HFF-Myc (cell line): ENCODE measurements at regions not wholly inside any gene's neighbourhood (a gene's known extent, or its start where the extent isn't known, plus 50 kb on each side); places are given as distances from the start of the nearest gene placed in this dataset.

Source experiments
- DNase-seq: peaks from one replicate; pipeline ENCODE4 v3.0.0-alpha.2; 2011; ENCODE audit warnings: low read depth; ENCODE audit errors: extremely low read depth
- H3K4me3 ChIP-seq: replicated peaks from 2 replicates; pipeline ENCODE4 v1.5.1; 2011; ENCODE audit warnings: low read depth, mild to moderate bottlenecking, control low read depth, low read length
- CTCF ChIP-seq: IDR thresholded peaks from 2 replicates; pipeline ENCODE4 v1.5.1; 2012; ENCODE audit warnings: mild to moderate bottlenecking, low read depth, low read length, control low read depth; ENCODE audit errors: missing control alignments

- no peak overlapping the region for H3K4me3 ChIP-seq
- DNase-seq, result peak; percentile 15
- TF ChIP-seq CTCF, result no peak
Observed at GRCh38 chr20:19893356-19893755, 123.8 kb upstream of the NAA20 start.

- TF ChIP-seq CTCF, result no peak
- no peak for DNase-seq
- H3K4me3 ChIP-seq, result no peak overlapping the region
Observed at GRCh38 chr20:19895761-19896160, 121.4 kb upstream of the NAA20 start.

- DNase-seq, result no peak
- no peak overlapping the region for H3K4me3 ChIP-seq
- no peak for TF ChIP-seq CTCF
Observed at GRCh38 chr20:19897891-19898290, 119.3 kb upstream of the NAA20 start.

- DNase-seq, result no peak
- TF ChIP-seq CTCF, result no peak
- no peak overlapping the region for H3K4me3 ChIP-seq
Observed at GRCh38 chr20:19901226-19901625, 115.9 kb upstream of the NAA20 start.

GRCh38 chr20:19903168-19903811 lies 113.9 kb upstream of the NAA20 start:
- no peak for TF ChIP-seq CTCF
- no peak overlapping the region for H3K4me3 ChIP-seq
- no peak for DNase-seq

GRCh38 chr20:19907326-19908056 lies 109.7 kb upstream of the NAA20 start:
- H3K4me3 ChIP-seq, result no peak overlapping the region
- DNase-seq, result no peak
- no peak for TF ChIP-seq CTCF

- no peak for TF ChIP-seq CTCF
- no peak for DNase-seq
- H3K4me3 ChIP-seq, result no peak overlapping the region
Observed at GRCh38 chr20:19908576-19908975, 108.6 kb upstream of the NAA20 start.
